Fibroblast of skin of left quadriceps (primary cell): ENCODE measurements at regions not wholly inside any gene's neighbourhood (a gene's known extent, or its start where the extent isn't known, plus 50 kb on each side); places are given as distances from the start of the nearest gene placed in this dataset.
"Not testable (repeated sequence)": the region's sequence is repeated elsewhere in the genome, so short reads cannot be mapped to it uniquely, and the experiment has no call there.

Source experiments
- DNase-seq, 2 experiments: peaks; one replicate each; pipeline ENCODE4 v3.0.0-alpha.2; 2013; ENCODE audit warnings: low read depth in 2 of 2

DNA sequence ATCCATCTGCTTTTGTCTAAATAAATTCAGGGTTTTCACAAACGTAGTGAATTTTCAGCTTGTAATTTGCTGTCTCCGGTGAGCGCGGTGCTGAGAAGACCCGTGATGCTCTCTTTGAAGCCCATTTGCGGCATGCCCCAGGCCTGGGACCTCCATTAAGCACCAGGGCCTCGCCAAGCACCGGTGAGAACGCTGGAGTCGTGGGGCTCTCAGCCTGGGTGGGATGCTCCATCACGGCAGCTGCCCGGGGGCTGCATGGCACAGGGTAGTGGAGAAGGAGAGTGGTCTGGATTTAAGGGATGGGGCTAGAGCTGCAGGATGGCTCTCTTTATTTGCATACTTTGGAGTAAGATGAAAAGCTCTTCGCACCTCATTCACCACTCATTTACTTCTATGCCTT lies 248.7 kb downstream of the ABCC12 start:
- DNase-seq, result no peak

DNA sequence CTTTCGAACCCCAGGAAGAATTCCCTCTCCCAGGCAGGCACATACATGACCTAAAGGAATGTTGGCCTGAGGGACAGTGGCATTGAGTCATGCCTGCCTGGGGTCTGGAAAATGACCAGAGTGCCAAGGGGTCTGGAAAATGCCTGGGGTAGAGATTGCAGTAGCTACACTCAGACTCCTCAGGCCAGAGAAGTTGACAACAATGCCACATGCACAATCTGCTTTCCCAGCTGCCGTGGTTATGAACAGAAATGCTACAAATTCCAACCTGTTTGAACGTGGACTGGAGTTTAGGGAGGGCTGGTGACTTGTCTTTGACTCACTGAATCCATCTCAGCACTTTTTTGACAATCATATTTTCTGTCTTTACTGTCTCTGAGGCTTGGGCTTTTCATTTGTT lies 250.0 kb downstream of the ABCC12 start:
- no peak for DNase-seq

DNA sequence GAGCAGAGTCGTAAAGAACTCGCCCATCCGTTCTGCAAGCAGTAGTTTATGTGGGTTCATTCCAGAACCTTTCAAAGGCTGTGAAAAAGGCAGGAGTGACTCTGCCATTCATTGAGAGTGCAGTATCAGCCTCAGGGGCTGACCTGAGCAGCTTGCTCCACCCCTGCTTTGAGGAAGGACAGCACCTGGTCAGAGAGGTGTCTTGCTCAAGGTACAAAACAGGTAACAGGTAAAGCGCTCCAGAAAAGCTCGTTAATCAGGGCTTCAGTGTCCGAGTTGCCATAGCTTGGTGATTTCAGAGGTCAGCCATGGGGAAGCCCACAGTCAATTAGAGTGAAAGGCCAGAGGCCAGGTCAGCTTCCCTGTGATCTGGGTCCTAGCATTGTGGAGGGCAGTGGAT lies 251.1 kb downstream of the ABCC12 start:
- DNase-seq, result no peak

DNA sequence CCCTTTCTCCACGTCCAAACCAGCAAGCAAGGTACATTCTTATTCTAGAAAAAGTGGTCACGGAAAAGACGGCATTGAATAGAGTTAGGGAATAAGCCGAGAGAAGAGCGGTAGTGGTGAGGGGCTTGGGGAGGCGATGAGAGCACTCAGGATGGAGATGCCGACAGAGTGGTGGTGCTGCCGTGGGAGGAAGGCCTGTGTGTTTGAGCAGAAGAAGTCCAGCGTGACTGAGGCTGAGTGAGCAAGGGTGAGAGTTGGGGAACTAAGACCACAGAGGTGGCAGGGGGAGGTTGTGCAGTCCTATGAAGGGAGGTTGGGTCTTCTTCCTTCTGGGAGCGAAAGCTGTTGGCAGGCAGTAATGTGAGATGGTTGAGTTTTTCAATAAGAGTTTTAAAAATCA lies 252.3 kb downstream of the ABCC12 start:
- no peak for DNase-seq

DNA sequence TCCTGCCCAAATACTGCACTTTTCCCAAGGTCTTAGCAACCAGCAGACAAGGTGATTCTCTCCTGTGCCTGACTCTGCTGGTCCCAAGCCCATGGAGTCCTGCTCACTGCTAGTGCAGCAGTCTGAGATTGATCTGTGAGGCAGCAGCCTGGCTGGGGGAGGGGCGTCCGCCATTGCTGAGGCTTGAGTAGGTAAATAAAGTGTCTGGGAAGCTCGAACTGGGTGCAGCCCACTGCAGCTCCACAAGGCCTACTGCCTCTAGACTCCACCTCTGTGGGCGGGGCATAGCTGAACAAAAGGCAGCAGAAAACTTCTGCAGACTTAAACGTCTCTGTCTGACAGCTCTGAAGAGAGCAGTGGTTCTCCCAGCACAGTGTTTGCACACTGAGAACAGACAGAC lies 258.7 kb downstream of the ABCC12 start:
- DNase-seq, result not testable (repeated sequence)

DNA sequence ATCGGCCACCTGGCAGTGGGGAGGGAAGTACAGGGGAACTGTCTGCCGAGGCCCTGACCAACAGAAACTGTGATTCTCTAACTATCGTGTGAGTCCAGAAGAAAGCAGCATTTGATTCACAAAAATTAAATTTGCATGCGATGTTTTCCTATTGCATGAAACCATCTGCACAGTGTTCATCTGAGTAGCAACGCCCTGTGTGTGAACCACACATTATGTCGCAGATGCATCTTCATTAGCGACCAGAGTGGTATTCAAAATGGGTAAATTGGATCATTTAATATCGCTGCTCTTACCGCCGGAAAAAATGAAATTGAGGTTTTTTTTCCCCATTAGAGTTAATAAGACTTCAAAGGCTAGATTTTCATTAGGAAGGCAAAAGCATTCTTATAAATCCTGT lies 260.6 kb downstream of the ABCC12 start:
- DNase-seq, result no peak

DNA sequence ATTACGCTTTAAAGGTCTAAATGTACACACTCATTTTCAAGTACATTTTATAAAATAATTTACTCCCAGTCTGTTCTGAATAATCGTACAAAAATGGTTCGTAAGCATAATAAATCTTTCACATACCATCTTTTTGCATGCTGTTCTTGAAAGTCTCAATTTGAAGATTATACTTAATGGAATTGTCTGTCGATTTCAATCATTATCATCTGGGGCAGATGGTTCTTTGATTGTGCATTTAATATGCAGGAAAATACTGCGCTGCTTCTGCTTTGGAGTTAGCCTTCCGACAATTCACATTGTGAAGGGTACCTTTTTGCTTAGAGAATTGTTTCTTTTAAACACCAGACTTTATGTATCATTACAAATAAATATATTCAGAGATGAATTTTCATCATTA lies 262.8 kb downstream of the ABCC12 start:
- DNase-seq, result no peak

DNA sequence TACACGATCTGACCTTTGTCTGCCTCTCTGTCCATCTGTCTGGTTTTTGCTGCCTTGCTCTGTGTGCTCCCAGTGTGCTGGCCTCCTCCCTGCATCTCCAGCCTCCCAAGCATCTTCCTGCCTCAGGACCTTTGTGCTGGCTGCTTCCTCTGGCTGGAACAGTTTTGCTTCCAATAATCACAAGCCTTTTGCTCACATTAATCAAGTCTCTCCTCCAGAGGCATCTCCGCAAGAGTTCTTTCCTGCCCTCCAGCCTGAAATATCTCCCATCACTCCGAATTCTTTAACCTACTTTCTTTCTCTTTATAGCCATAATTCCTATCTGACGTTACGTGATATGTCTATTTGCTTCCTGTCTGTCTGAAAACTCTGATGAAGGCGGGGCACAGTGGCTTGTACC lies 267.1 kb downstream of the ABCC12 start:
- DNase-seq, result no peak

DNA sequence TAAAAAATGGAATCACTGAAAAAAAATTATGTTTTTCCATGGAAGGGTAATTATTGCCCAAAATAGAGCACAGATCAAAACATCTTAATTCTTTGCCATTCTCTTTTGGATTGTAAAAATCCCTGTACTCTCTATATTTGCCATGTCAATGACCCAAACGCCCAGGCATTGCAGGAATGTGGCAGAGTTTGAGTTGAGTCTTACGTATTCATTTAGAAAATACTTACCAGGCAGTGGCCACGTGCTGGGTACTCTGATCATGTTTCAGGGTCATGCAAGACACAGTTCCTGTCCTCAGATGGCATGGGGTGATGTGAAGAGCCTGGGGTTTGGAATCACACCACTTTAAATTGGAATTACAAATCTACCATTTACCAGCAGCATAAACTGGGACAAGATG lies 267.7 kb downstream of the ABCC12 start:
- DNase-seq, result no peak

DNA sequence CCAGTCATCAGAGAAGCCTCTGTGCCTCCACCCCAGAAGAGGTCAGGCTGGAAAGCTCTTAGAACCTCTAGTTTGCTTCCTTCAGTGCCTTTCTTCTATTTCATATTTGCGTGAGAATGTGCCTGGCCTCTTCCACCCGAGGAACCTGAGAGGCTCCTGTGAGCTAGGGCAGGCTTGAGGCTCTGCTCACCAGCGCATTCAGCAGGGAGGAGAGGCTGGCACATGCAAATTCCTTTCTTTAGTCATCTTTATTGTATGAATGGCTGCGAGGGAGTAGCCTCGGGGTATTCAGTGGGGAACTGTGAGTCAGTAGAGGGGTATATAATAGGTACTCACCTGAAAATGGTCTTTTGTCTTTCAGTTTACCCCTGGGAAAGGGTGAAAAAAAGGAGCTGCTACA lies 268.3 kb downstream of the ABCC12 start:
- DNase-seq, result no peak

DNA sequence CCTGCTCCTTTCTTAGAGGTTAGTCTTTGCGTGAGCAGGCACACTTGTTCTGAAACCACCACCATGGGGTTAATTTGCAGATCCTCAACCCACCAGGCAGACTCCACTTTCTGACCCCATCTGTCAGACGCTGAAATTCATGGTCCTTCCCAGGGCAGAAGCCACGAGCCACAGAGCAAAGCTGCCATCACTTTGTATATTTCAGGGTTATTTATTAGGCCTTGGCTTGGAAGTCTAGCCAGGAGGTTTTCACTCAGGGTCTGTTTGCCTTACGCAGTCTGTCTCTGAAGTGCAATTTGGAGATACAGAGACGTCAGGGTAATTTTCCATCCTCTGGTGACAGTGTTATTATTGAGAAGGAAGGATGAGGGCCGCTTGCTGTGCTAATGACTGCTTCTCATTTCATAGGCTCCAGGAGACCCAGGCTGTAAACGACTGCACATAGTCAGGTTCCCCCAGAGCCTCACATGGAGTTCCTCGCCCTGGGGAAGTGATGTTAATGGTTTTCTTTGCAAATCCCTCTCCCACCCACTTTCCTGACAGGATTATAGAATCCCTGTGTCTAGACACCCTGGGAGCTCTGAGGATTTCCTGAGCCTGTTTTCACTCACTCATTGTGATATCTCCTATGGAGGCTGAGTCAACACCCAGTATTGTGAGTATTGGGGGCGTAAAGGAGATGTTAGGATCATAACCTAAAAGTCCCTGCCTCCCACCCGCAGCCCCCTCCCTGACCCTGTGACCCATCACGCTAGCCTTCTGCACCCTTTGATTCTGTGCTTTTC lies 269.0 kb downstream of the ABCC12 start:
- DNase-seq, result no peak

DNA sequence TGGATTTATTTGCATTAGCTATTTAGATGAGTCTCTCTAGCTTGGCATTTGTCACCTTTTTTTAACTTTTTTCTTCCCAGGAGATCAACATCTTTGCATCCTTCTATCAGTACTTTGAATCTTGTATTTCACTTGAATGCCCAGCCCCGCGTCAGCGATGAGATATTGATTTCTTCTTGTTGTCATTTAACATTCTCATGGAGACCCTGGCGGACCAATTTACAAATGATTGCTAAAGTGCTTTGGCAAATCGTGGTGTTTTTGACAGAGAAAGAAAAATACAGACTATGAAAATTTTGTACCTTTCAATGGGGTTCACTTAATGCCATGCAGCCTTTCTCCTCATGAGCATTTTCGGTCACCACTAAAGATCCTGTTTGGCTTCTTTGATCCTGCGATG lies 269.7 kb downstream of the ABCC12 start:
- no peak for DNase-seq

DNA sequence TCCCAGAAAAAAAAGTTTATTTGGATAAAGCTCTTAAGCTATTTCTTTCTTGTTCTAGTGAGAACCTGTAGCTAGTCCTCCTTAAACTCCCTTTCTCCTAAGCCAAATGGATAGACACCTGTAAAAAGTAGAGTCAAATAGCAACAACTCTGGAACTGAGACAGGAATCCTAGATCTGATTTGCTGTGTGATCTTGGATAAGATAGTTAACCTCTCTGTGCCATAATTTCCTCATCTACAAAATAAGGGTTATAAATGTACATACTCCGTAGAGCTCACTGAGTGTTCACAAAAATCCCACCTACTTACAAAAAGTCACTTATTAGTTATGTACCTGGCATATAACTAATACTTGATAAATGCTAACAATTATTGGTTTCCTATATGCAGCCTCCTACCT lies 270.3 kb downstream of the ABCC12 start:
- DNase-seq, result no peak

DNA sequence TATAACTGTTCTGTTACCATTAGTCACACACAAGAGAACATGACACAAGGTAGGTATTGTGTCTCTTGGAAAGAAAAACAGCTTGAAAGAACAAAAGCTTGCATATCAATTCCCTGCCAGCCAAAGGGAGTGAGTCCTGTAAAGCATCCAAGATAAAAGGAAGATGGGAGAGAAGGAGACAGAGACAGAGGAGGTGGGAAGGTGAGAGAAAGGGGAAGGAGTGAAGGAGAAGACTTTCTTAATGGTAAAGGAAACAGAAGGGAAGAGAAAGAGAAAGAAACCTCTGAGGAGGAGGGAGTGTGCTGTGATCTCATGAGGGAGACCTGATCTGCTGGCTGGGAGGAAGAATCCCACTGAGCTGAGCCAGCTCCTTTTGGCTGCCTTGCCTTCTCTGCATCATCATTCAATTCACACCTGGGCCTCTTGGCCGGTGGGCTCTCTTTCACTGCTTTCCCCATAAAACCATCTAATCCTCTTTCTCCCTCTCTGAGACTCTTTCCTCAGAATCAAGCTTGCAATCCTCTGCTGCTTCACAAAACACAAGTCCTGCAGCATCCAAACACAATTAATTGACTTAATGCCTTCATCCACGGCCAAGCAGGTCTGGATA lies 271.6 kb downstream of the ABCC12 start:
- DNase-seq, result no peak

DNA sequence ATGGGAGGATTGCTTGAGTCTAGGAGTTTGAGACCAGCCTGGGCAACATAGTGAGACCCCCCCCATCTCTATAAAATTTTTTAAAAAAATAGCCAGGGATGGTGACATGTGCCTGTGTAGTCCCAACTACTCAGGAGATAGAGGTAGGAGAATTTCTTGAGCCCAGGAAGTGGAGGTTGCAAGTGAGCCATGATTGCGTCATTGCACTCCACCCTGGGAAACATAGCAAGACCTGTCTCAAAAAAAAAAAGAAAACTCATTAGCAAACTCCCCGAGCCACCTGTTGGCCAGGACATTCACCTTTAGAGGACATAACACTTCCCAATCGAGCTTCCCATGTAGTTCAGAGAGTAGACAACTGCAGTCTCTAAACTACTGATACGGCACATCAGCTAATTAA lies 274.2 kb downstream of the ABCC12 start:
- DNase-seq, result no peak

DNA sequence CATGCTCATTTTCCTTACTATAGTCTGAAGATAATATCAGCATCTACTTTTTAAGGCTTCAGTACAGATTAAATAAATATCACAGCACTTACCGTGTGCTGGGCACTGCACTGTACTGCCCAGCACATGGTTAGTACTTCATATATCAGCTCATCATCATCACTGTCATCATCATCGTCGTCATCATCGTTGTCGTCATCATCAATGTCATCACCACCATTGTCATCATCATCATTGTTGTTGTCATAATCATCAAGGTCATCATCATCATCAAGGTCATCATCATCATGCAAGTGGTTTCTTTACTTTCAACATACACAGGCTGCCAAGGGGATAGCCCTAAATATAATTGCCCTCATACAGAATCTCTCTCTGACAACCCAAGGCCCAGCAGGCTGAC lies 275.1 kb downstream of the ABCC12 start:
- no peak for DNase-seq

DNA sequence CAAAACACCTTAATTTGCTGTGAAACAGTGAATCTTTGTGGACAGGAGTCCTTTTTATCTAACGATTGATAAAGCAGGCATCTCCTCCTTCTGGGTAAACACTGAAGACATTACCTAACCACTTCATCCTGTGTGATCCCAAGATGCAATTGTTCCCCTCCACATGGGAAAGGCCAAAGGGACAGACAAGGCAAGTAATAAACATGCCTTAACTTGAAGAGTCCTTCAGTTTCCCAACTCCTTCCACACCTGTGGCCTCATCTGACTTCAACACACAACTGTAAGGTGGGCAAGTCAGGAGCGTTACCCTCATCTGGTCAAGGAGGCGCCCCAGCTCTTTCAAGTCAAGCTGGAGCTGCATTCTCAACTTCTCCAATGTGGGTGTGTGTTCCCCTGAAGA lies 278.6 kb downstream of the ABCC12 start:
- no peak for DNase-seq

DNA sequence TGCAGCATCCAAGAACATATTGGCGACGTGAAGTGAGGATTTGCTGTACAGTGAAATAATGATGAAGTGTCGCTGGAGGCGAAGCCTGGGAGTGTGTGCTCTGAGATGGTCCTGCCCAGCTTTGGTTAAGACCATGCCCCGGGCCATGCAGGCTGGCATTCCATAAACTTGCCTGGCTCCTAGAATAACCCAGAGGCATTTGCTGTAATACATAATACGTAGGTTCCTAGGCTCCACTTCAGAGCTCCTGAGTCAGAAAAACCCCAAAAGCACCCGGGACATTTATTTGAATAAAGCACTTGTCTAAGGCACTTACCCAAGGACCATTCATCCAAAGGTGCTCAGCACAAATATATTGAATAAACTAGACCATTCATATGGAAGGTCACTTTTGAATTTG lies 279.3 kb downstream of the ABCC12 start:
- DNase-seq, result no peak

DNA sequence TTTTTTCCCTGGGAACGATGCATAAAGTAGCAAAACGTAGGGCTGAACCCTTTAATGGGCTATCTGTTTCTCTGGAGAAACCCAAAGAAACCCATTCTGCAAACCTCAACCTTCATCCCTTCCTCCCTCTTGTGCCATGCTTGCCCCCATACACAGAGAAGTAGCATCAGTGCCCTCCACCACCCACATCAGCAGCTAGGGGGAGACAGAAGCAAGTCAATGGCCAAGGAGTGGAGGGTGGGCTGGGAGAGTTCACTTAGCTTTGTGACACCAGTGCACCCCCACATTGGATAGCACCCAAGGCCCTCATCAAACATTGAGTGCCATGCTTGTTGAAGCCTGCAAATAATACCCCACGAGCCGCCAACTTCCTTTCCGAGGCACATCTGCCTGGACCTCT lies 282.4 kb downstream of the ABCC12 start:
- no peak for DNase-seq

DNA sequence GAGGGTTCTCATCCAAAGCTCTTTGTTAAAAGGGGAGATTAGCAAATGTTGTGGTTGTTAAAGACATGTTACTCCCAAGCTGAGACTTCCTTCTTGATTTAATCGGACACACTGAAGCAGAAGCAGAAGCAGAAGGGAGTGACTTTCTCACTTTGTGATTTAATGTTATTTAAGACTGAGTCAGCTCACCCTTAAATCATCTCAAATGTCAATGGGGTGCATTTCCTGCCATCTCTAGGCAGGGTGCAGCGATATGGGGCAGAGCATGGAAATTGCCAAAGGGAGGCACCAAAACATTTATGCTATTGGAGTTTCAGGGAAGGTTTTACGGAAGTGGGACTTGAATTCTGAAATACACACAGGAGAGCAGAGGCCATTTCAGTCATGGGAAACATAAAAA lies 283.6 kb downstream of the ABCC12 start:
- no peak for DNase-seq

DNA sequence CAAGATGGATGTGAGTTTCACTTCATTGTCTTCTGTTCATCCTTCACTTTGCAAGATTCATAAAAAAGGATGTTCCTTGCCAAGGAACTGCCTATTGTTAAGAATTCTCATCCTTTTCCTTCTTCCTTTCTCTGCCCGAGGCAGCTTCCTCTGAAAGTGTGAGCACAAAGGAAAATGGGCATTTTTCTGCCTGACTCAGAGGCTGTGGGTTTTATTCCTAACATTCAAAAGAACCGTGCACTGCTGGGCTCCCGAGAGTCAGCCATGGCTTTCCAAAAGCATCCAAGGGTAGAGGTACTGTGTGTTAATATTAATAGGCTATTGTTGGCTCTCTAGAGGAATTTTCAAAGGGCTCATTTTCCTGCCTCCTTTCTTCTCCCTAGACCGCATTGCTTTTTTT lies 289.4 kb downstream of the ABCC12 start:
- DNase-seq, result no peak

DNA sequence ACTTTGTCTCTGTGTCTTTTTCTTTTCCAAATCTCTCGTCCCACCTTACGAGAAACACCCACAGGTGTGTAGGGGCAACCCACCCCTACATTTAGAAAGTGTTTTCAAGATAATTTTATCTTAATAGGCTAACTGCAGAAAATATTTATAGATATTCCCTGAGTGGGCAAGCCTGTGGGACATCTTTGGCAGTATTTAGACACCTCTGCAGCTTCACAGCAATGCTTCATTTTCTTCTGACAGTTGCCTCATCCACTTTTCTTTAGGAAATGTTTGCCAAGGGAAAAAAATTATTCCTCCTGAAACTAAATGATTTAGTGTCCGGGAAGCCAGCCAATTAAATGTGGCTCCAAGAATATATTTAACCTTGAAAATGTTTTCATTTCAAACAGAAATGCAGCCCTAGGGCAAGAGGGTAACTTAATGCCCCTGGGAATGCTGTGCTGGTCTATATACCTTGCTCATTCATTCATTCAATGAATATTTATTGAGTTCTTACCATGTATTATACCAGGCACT lies 290.4 kb downstream of the ABCC12 start:
- no peak for DNase-seq

DNA sequence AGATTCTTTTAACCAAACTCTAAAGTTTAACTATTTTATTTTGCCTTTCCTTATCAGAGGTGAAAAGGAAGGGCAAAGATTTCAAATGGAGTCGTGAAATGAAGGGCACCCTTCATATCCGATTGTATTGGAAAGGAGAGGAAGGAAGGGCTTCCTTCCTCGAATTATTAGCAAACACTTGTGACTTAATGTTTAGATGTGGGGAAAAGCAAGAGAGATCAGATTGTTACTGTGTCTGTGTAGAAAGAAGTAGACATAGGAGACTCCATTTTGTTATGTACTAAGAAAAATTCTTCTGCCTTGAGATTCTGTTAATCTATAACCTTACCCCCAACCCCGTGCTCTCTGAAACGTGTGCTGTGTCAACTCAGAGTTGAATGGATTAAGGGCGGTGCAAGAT lies 291.5 kb downstream of the ABCC12 start:
- DNase-seq, result not testable (repeated sequence)

DNA sequence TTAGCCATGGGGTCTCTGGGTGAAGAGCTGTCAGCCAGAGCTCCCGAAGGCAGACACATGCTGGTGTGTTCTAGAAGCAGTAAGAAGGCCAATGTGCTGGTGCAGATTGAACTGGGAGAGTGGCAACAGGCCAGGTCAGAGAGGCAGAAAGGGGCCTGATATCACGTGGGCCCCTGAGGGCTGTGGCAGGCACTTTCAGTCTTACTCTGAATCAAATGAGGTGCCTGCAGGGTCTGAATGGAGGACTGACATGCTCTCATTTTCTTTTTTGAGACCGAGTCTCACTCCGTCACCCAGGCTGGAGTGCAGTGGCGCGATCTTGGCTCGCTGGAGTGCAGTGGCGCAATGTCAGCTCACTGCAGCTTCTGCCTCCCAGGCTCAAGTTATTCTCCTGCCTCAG lies 293.8 kb downstream of the ABCC12 start:
- no peak for DNase-seq
